GM19455 (cell line): ENCODE measurements at regions not wholly inside any gene's neighbourhood (a gene's known extent, or its start where the extent isn't known, plus 50 kb on each side); places are given as distances from the start of the nearest gene placed in this dataset.
"Not testable (repeated sequence)": the region's sequence is repeated elsewhere in the genome, so short reads cannot be mapped to it uniquely, and the experiment has no call there.

Source experiments
- ATAC-seq: cut with Tn5 transposase; IDR thresholded peaks from one replicate; pipeline ENCODE4 v1.9.1; 2021; ENCODE audit not compliant: unreplicated experiment

DNA sequence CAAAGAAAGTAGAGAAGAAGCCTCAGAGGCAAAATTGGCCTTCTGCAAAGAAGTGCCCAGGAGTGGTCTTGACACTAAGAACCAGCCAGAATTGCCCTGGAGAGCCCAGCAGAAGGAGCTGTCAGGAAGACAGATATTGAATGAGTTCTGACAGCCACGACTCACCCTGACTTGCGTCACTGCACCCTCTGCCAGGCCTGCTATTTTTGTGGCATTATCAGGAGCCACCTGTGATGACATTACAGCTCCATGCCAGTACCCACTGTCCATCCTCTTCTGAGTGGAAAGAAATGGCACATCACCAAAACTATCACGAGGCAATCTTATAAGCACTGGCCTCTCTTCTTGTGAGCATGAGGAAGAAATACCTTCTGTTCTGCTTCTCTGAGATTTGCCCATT, 67.7 kb downstream of the SMIM20 start:
- ATAC-seq: no peak

GRCh38 chr4:25982962-25983361, 68.9 kb downstream of the SMIM20 start:
- ATAC-seq: no peak

- ATAC-seq: no peak
Measured at GRCh38 chr4:25984266-25984665, 70.2 kb downstream of the SMIM20 start.

DNA sequence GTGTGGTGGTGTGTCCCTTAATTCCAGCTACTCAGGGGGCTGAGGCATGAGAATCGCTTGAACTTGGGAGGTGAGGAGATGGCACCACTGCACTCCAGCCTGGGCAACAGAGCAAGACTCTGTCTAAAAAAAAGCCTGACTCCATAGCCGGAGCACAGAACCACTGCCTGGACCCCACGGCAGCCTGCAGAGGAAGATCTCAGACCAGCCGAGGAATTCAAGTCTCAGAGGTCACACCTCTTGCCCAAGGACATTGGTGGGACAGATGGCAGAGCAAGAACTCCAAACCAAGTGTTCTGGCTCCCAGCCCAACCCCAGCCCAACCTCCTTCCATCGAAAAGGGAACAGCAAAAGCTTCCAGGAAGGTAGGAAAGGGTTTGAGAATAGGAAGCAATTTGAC, 70.8 kb downstream of the SMIM20 start:
- no peak for ATAC-seq

DNA sequence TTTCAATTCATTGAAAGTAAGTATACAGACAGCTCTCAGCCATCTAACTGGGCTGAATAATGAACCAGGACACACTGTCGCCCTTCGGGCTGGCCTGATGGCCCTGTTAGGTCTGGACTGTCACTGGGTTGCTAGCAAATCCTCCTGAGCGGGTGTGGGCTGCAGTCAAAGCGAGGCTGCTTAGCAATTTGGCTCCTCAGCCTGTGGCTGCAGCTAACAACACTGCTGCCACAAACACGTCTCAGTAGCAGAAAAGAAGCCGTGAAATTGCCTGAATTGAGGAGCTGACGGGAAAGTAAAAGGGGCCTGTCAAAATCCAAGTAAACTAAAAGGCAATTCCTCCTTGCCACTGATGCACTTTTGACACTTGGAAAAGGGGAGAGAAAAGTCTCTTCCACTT, 72.8 kb downstream of the SMIM20 start:
- no peak for ATAC-seq

DNA sequence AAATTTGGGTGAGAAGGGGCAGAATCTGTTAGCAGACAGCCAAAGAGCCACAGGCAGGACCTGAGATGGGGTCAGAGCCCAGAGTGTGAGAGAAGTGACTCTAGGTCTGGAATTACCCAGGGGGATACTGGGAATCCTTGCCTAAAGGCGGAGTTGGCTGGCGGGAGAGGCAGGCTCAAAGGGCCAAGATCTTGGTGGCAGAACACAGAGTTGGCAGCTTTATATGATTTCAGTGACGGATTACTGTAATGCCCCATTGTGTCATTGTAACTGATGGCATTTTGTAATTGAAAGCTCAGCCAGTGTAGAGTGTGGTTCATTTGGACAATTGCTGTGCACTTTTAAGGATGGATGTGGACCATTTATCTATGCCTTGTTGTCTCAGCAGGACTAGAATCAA, 77.3 kb downstream of the SMIM20 start:
- no peak for ATAC-seq

DNA sequence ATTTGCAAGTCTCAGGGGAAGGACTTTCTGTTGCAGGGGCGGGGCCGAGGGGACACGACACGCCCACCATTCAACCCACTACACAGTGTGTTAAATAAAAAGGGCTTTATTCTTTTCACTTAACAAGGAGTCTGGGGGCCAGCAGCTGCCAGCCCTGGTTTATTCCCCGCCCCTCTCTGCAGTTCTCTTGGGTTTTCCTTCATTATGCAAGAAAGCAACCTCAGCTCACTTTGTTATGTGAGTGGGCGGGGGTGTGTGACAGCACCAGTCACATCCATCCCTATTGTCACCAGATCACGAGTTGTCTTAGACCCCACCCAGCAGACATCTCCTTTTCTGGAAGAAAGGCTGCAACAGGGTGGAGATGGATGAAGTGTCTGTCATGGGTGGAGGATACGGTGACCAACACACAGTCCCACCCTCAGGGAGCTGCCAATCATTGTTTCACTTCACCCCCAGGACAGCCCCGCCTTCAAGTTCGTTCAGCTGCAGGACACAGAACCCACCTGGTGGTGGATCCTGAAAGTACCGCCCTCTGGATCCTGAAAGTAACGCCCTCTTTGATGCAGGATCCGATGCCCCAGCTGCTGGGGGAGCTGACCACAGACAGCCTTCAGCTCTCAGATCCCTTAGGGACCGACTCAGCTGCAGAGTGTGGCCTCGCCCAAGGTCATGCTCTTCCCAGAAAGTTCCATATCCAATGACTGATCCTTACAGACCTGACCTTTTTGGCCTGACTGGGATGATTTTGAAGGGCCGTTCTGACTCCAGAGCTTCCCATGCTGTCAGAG, 79.6 kb downstream of the SMIM20 start:
- ATAC-seq: no peak

DNA sequence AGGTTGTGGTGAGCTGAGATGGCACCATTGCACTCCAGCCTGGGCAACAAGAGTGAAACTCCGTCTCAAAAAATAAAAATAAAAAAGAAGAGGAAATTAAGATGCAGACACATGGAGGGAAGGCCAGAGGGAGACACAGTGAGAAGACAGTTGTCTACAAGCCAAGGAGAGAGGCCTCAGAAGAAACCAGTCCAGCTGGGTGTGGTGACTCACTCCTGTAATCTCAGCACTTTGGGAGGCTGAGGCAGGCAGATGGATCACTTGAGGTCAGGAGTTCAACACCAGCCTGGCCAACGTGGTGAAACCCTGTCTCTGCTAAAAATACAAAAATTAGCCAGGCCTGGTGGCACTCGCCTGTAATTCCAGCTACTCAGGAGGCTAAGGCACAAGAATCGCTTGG, 80.6 kb downstream of the SMIM20 start:
- ATAC-seq: not testable (repeated sequence)

GRCh38 chr4:26000274-26000950, 86.4 kb downstream of the SMIM20 start:
- ATAC-seq: no peak

DNA sequence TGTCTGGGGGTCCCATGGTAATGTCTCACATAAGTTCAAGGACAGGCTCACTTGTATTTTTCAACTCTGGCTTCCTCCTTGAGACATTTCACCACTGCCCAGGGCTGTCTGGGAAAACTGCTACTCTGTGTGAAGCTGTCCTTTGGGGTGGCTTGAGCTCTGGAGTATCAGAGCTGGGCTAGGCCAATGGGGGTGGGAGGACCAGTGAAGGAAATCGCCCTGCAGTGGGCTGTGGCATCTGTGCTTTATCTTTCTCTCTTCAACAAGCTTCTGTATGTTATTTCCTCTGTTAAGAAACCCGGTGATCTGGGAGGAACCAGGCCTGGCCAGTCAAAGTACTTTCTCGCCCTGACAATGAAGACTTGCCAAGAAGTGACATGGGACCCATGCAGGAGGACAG, 87.4 kb downstream of the SMIM20 start:
- no peak for ATAC-seq

DNA sequence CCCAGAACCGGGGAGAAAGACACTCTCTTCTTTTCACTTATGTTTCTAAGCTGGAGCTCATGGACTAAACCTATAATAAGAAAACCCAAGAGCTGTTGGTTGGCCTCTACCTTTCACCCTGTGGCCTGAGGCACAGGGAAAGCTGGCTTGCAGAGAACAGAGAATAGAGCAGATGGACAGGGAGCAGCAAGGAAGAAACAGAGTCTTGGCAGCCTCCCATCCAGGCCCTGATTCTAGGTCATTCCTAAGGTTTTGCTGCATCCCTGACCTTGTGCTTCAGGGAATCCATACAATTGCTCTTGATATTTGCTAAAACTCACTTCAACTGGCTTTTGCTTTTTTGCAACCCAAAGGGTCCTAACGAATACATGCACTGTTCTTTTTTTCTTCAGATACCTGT, 87.8 kb downstream of the SMIM20 start:
- ATAC-seq: no peak

GRCh38 chr4:26003056-26003455, 89.0 kb downstream of the SMIM20 start:
- ATAC-seq: no peak

GRCh38 chr4:26004290-26004689, 90.3 kb downstream of the SMIM20 start:
- no peak for ATAC-seq

DNA sequence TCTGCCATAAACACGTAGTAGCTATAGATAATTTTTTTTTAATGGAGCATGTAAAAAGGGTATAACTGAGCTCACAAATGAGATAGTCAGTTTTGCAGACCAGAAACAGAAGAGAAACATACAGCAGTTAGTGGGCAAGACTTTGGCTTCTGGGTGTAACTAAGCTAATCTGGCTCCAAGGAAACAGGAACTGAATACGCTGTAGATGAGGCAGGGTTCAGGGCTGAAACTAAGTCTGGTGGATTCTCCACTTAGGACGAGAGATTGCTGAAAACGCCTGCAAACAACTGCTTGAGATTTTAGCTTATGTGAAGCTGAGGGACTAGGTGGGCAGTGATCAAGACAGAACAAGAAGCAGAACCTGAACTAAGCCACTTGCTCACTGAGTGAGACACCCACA, 91.7 kb downstream of the SMIM20 start:
- ATAC-seq: no peak

DNA sequence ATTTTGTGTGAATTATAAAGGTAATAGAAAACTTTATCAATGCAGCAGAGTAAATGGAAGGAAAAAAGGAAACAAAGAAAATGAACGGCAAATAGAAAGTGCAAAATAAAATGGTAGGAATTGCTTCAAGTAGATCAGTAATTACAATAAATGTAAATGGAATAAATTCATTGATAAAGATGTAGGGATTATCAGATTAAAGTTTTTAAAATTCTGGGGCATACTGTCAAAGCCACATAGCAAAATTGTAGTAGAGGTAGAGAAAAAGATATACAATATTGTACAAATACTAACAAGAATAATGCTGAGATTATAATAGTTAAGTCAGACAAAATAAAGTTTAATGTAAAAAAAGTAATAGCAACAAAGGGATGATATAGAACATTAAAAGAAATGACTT, 94.7 kb downstream of the SMIM20 start:
- ATAC-seq: no peak

GRCh38 chr4:26009502-26009901, 95.5 kb downstream of the SMIM20 start:
- ATAC-seq: no peak

DNA sequence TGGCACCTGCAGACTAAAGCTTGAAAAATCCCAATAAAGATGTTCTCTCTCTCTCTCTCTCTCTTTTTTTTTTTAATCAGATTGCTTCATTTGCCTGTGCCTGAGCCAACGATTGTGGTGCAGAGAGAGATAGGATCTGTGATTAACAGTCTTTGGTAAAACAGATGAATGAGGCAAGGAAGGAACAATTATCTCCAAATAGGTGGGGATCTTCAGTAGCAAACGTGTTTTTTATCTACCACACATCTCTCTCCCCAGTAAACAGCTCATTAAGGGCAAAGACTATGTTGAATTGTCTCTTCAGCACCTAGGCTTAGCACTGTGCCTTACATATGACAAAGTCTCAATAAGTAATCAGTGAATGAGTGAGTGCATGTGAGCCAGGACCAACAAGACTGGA, 96.3 kb downstream of the SMIM20 start:
- ATAC-seq: no peak

GRCh38 chr4:26013629-26014028, 99.6 kb downstream of the SMIM20 start:
- ATAC-seq: no peak

DNA sequence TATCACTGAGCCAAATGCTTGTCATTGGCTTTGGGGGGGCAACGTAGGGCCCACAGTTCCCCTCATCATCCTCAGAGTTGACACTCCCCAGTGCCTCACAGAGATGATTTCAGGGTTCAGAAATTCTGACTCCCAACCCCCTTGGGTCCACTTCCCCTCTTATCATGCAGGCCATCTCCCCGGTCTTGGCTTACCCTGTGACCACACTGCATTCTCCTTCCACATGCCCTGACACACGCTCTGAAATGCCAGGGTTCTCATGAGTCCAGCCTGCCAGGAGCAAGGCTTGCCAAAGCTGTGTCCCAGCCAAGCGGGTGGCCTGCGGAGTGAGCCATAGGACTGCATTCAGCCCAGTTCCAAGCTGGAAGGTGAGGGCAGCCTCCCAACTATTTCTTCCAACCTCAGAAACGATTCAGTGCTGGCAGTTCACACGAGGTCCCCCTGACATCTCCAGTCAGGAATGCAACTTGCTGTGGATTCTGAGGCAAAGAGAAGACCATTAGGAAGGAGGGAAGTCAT, 101.2 kb downstream of the SMIM20 start:
- no peak for ATAC-seq

- no peak for ATAC-seq
Measured at GRCh38 chr4:26015906-26016305, 101.9 kb downstream of the SMIM20 start.

- no peak for ATAC-seq
Measured at GRCh38 chr4:26017531-26017930, 103.5 kb downstream of the SMIM20 start.

GRCh38 chr4:26017961-26018700, 104.1 kb downstream of the SMIM20 start:
- ATAC-seq: not testable (repeated sequence)
